Trophoblast cell (in vitro differentiated cells and primary cell): ENCODE measurements at regions not wholly inside any gene's neighbourhood (a gene's known extent, or its start where the extent isn't known, plus 50 kb on each side); places are given as distances from the start of the nearest gene placed in this dataset.

ENCODE experiments used
- DNase-seq, 2 donors: peaks; one replicate each; pipeline ENCODE4 v3.0.0-alpha.2; 2016
- H2AFZ ChIP-seq: 2 replicates; pipeline ENCODE4 v1.6.1; 2013; ENCODE audit warnings: low read length, moderate library complexity, mild to moderate bottlenecking; ENCODE audit not compliant: insufficient read depth, poor library complexity
- H2AK5ac ChIP-seq: 2 replicates; pipeline ENCODE4 v1.6.1; 2013; ENCODE audit warnings: mild to moderate bottlenecking, low read length
- H2BK120ac ChIP-seq: 2 replicates; pipeline ENCODE4 v1.6.1; 2013; ENCODE audit warnings: low read length, mild to moderate bottlenecking, moderate library complexity; ENCODE audit not compliant: insufficient read depth, poor library complexity
- H2BK12ac ChIP-seq: 2 replicates; pipeline ENCODE4 v1.6.1; 2013; ENCODE audit warnings: mild to moderate bottlenecking, low read length, moderate library complexity
- H2BK5ac ChIP-seq: 2 replicates; pipeline ENCODE4 v1.6.1; 2013; ENCODE audit warnings: low read length, low read depth, moderate library complexity, mild to moderate bottlenecking; ENCODE audit not compliant: poor library complexity
- H3K14ac ChIP-seq: 2 replicates; pipeline ENCODE4 v1.6.1; 2013; ENCODE audit warnings: mild to moderate bottlenecking, low read length
- H3K18ac ChIP-seq: 2 replicates; pipeline ENCODE4 v1.6.1; 2013; ENCODE audit warnings: mild to moderate bottlenecking, low read length
- H3K23ac ChIP-seq: 2 replicates; pipeline ENCODE4 v1.6.1; 2013; ENCODE audit warnings: low read length
- H3K27ac ChIP-seq: 2 replicates; pipeline ENCODE4 v1.5.1; 2013; ENCODE audit warnings: low read depth, mild to moderate bottlenecking, inconsistent platforms, low read length, moderate library complexity
- H3K27me3 ChIP-seq: 2 replicates; pipeline ENCODE4 v1.6.1; 2013; ENCODE audit warnings: inconsistent platforms, mild to moderate bottlenecking, low read length, moderate library complexity; ENCODE audit not compliant: insufficient read depth
- H3K36me3 ChIP-seq, 2 experiments: 1 replicate in 1 of 2; 2 replicates in 1 of 2; pipeline ENCODE4 v1.6.1; 2013; ENCODE audit warnings: low read length in 2 of 2, mild to moderate bottlenecking in 2 of 2, moderate library complexity in 1 of 2; ENCODE audit not compliant: insufficient read depth in 2 of 2, control insufficient read depth in 1 of 2
- H3K4ac ChIP-seq: 2 replicates; pipeline ENCODE4 v1.6.1; 2013; ENCODE audit warnings: low read depth, mild to moderate bottlenecking, low read length, moderate library complexity
- H3K4me1 ChIP-seq, 2 experiments: 1 replicate in 1 of 2; 2 replicates in 1 of 2; pipeline ENCODE4 v1.6.1; 2013; ENCODE audit warnings: low read length in 2 of 2, mild to moderate bottlenecking in 2 of 2, moderate library complexity in 1 of 2; ENCODE audit not compliant: insufficient read depth in 2 of 2, control insufficient read depth in 1 of 2
- H3K4me2 ChIP-seq: 2 replicates; pipeline ENCODE4 v1.6.1; 2013; ENCODE audit warnings: inconsistent platforms, mild to moderate bottlenecking, low read length, moderate library complexity
- H3K4me3 ChIP-seq: 2 replicates; pipeline ENCODE4 v1.5.1; 2013; ENCODE audit warnings: mild to moderate bottlenecking, low read depth, low read length, inconsistent platforms
- H3K79me1 ChIP-seq: one replicate; pipeline ENCODE4 v1.6.1; 2013; ENCODE audit warnings: low read length
- H3K79me2 ChIP-seq: 2 replicates; pipeline ENCODE4 v1.6.1; 2013; ENCODE audit warnings: low read length, mild to moderate bottlenecking; ENCODE audit not compliant: control insufficient read depth, insufficient read depth, poor library complexity
- H3K9ac ChIP-seq: 2 replicates; pipeline ENCODE4 v1.6.1; 2013; ENCODE audit warnings: mild to moderate bottlenecking, low read length
- H3K9me3 ChIP-seq: 2 replicates; pipeline ENCODE4 v1.6.1; 2013; ENCODE audit warnings: low read depth, mild to moderate bottlenecking, control low read depth, inconsistent platforms, low read length; ENCODE audit not compliant: insufficient read depth
- H4K12ac ChIP-seq: 2 replicates; pipeline ENCODE4 v1.6.1; 2013; ENCODE audit warnings: low read depth, mild to moderate bottlenecking, low read length, moderate library complexity
- H4K8ac ChIP-seq: 2 replicates; pipeline ENCODE4 v1.6.1; 2013; ENCODE audit warnings: low read depth, mild to moderate bottlenecking, low read length, moderate library complexity
- H4K91ac ChIP-seq: one replicate; pipeline ENCODE4 v1.6.1; 2013; ENCODE audit warnings: low read depth, mild to moderate bottlenecking, low read length, moderate library complexity
- WGBS: extraction: QIAGEN DNeasy Blood & Tissue Kit; methylation state at CpG from one replicate; pipeline ENCODE4 v1.1.7; 2013; ENCODE audit warnings: missing lambda C conversion rate; ENCODE audit not compliant: insufficient read length, insufficient coverage; ENCODE audit errors: extremely low coverage; 5-methylcytosine and 5-hydroxymethylcytosine counted together

- Histone ChIP-seq H2BK12ac (no peak overlapping the region), H3K79me1 (no peaks in the 10 kb centered on the region), H3K14ac (no peak overlapping the region), H2AFZ (no peak overlapping the region), H3K36me3 (no peaks in the 10 kb centered on the region), H3K4me1 (peaks cover 3% of the 10 kb centered on the region in 2 experiments), H2AK5ac (no peak overlapping the region), H3K23ac (no peak overlapping the region), H3K4me2 (no peak overlapping the region), H3K9ac (no peak overlapping the region), H2BK120ac (no peak overlapping the region), H4K12ac (no peak overlapping the region), H3K4me3 (no peak overlapping the region), H3K79me2 (no peaks in the 10 kb centered on the region), H4K8ac (no peak overlapping the region), H4K91ac (no peak overlapping the region), H3K18ac (no peak overlapping the region), H3K27me3 (no peaks in the 10 kb centered on the region), H3K9me3 (no peaks in the 10 kb centered on the region), H3K27ac (no peak overlapping the region), H3K4ac (no peak overlapping the region), H2BK5ac (no peak overlapping the region)
- WGBS: no CpG with 5 or more reads among the region's 4 CpGs
- DNase-seq: no peak
These were observed 623.7 kb downstream of the CDH8 start for GRCh38 chr16:61412562-61412961.

- Histone ChIP-seq H4K12ac (no peak overlapping the region), H3K14ac (no peak overlapping the region), H3K36me3 (no peaks in the 10 kb centered on the region), H4K8ac (no peak overlapping the region), H3K4ac (no peak overlapping the region), H2BK12ac (no peak overlapping the region), H2AK5ac (no peak overlapping the region), H3K23ac (no peak overlapping the region), H2BK120ac (no peak overlapping the region), H3K9me3 (no peaks in the 10 kb centered on the region), H3K18ac (no peak overlapping the region), H4K91ac (no peak overlapping the region), H3K79me2 (no peaks in the 10 kb centered on the region), H3K9ac (no peak overlapping the region), H3K4me3 (no peak overlapping the region), H3K4me1 (peaks cover 3% of the 10 kb centered on the region in 2 experiments), H2AFZ (no peak overlapping the region), H3K79me1 (no peaks in the 10 kb centered on the region), H3K27me3 (no peaks in the 10 kb centered on the region), H2BK5ac (no peak overlapping the region), H3K27ac (no peak overlapping the region), H3K4me2 (no peak overlapping the region)
- no peak for DNase-seq
These were observed 626.6 kb downstream of the CDH8 start for GRCh38 chr16:61409604-61410003.

- no CpG with 5 or more reads among the region's 4 CpGs for WGBS
- Histone ChIP-seq H3K79me2 (no peaks in the 10 kb centered on the region), H3K27ac (no peak overlapping the region), H4K12ac (no peak overlapping the region), H3K4me3 (no peak overlapping the region), H2BK5ac (no peak overlapping the region), H2BK12ac (no peak overlapping the region), H3K4ac (no peak overlapping the region), H2AK5ac (no peak overlapping the region), H3K9ac (no peak overlapping the region), H3K9me3 (no peaks in the 10 kb centered on the region), H3K18ac (no peak overlapping the region), H3K4me1 (peaks cover 3 to 4% of the 10 kb centered on the region in 2 experiments), H3K79me1 (peaks cover 6% of the 10 kb centered on the region), H4K91ac (no peak overlapping the region), H4K8ac (no peak overlapping the region), H2AFZ (no peak overlapping the region), H3K23ac (no peak overlapping the region), H3K4me2 (no peak overlapping the region), H3K36me3 (no peaks in the 10 kb centered on the region), H3K14ac (no peak overlapping the region), H2BK120ac (no peak overlapping the region), H3K27me3 (no peaks in the 10 kb centered on the region)
- DNase-seq: peak in 1 of 2 donors; percentile 70
These were observed 632.9 kb downstream of the CDH8 start for GRCh38 chr16:61403386-61403785.

GRCh38 chr16:61391896-61392295, 644.3 kb downstream of the CDH8 start:
- no peak overlapping the region for H3K23ac ChIP-seq
- H2BK5ac ChIP-seq: no peak overlapping the region
- no peak overlapping the region for H2BK12ac ChIP-seq
- H2AK5ac ChIP-seq: no peak overlapping the region
- H4K91ac ChIP-seq: no peak overlapping the region
- H3K9me3 ChIP-seq: no peaks in the 10 kb centered on the region
- no peak overlapping the region for H4K12ac ChIP-seq
- H2BK120ac ChIP-seq: no peak overlapping the region
- peaks cover 1% of the 10 kb centered on the region for H3K79me1 ChIP-seq
- H3K14ac ChIP-seq: no peak overlapping the region
- H3K4me3 ChIP-seq: no peak overlapping the region
- WGBS: no CpG with 5 or more reads among the region's 4 CpGs
- H3K36me3 ChIP-seq: no peaks in the 10 kb centered on the region
- no peak overlapping the region for H2AFZ ChIP-seq
- H4K8ac ChIP-seq: no peak overlapping the region
- H3K9ac ChIP-seq: no peak overlapping the region
- no peak overlapping the region for H3K4ac ChIP-seq
- no peaks in the 10 kb centered on the region for H3K4me1 ChIP-seq
- H3K27ac ChIP-seq: no peak overlapping the region
- DNase-seq: no peak
- H3K18ac ChIP-seq: no peak overlapping the region
- H3K4me2 ChIP-seq: no peak overlapping the region
- no peaks in the 10 kb centered on the region for H3K79me2 ChIP-seq
- no peaks in the 10 kb centered on the region for H3K27me3 ChIP-seq
